ENCODE measurements at regions not wholly inside any gene's neighbourhood (a gene's known extent, or its start where the extent isn't known, plus 50 kb on each side); places are given as distances from the start of the nearest gene placed in this dataset.
"Not testable (repeated sequence)": the region's sequence is repeated elsewhere in the genome, so short reads cannot be mapped to it uniquely, and the experiment has no call there.

DNA sequence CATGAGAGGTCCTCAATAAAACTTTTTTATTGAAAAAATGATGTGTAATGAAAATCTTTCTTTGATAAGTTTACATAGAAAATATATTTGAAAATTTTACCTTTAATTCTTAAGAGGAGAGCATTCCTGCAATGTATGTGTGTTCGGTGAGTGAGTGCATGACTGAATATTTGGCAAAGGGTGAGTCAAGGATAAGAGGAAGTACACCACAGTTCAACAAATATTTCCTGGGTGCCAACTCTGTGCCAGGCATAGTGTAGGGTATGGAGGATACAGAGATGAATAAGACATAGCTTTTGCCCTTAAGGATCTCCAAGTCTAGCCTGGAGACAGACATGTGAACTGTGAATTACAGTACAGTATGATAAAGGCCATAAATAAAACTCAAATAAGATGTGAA is 84.7 kb upstream of the GPR101 start:
- no peaks in the 10 kb centered on the region for H3K9me3 ChIP-seq (replicated peaks)

GRCh38 chrX:137118136-137118535 is 84.3 kb upstream of the GPR101 start:
- Histone ChIP-seq H3K36me3 (no peaks in the 10 kb centered on the region), H3K27ac (no peak overlapping the region), H3K4me1 (replicated peaks) (no peaks in the 10 kb centered on the region), H3K27me3 (replicated peaks) (no peaks in the 10 kb centered on the region), H3K9me3 (replicated peaks) (no peaks in the 10 kb centered on the region), H3K4me3 (no peak overlapping the region)
- no peak for DNase-seq (ENCODE audit: low read depth in 1 of 2, low spot score in 2 of 2)

More for the DNA sequence above, 84.7 kb upstream of the GPR101 start:
- no peak for DNase-seq (ENCODE audit: low read depth in 1 of 2, low spot score in 2 of 2)
- H3K36me3 ChIP-seq, result no peaks in the 10 kb centered on the region
- H3K27ac ChIP-seq, result no peak overlapping the region
- no peaks in the 10 kb centered on the region for H3K4me1 ChIP-seq (replicated peaks)
- no peaks in the 10 kb centered on the region for H3K27me3 ChIP-seq (replicated peaks)
- H3K4me3 ChIP-seq, result no peak overlapping the region

DNA sequence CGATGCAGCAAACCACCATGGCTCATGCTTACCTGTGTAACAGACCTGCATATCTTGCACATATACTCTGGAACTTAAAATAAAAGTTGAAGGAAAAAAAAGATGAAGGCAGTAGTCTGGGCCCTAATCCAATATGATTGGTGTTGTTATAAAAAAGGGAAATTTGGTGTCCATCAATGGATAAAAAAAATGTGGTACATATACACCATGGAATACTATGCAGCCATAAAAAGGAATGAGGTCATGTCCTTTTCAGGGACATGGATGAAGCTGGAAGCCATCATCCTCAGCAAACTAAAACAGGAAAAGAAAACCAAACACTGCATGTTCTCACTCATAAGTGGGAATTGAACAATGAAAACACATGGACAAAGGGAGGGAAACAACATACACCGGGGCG is 74.1 kb upstream of the GPR101 start:
- H3K9me3 ChIP-seq (replicated peaks); DNase-seq (ENCODE audit: low read depth in 1 of 2, low spot score in 2 of 2); H3K4me1 ChIP-seq (replicated peaks); H3K4me3 ChIP-seq; H3K36me3 ChIP-seq; H3K27ac ChIP-seq; H3K27me3 ChIP-seq (replicated peaks): not testable (repeated sequence)

- Histone ChIP-seq H3K9me3 (replicated peaks) (no peaks in the 10 kb centered on the region), H3K27ac (no peak overlapping the region), H3K36me3 (no peaks in the 10 kb centered on the region), H3K4me3 (no peak overlapping the region), H3K4me1 (replicated peaks) (no peaks in the 10 kb centered on the region), H3K27me3 (replicated peaks) (no peaks in the 10 kb centered on the region)
- no peak for DNase-seq (ENCODE audit: low read depth in 1 of 2, low spot score in 2 of 2)
These were observed 67.6 kb upstream of the GPR101 start for GRCh38 chrX:137101273-137101990.
